Omental fat pad (tissue), 3 donors: ENCODE measurements at regions not wholly inside any gene's neighbourhood (a gene's known extent, or its start where the extent isn't known, plus 50 kb on each side); places are given as distances from the start of the nearest gene placed in this dataset.

Experiments used
- ATAC-seq: fragments of 150-250 bp; one replicate; pipeline ENCODE4 v1.9.1; 2016; ENCODE audit warnings: mild to moderate bottlenecking, moderate library complexity; ENCODE audit not compliant: low FRiP score
- DNase-seq: peaks from one replicate; pipeline ENCODE4 v3.0.0-alpha.2; 2019; ENCODE audit warnings: low spot score
- CTCF ChIP-seq, 3 donors: fragments of 450-650 bp; IDR thresholded peaks; one replicate each; pipeline ENCODE4 v1.5.1; 2016 to 2017; ENCODE audit warnings: antibody characterized with exemption in 3 of 3, mild to moderate bottlenecking in 3 of 3, moderate library complexity in 2 of 3

DNA sequence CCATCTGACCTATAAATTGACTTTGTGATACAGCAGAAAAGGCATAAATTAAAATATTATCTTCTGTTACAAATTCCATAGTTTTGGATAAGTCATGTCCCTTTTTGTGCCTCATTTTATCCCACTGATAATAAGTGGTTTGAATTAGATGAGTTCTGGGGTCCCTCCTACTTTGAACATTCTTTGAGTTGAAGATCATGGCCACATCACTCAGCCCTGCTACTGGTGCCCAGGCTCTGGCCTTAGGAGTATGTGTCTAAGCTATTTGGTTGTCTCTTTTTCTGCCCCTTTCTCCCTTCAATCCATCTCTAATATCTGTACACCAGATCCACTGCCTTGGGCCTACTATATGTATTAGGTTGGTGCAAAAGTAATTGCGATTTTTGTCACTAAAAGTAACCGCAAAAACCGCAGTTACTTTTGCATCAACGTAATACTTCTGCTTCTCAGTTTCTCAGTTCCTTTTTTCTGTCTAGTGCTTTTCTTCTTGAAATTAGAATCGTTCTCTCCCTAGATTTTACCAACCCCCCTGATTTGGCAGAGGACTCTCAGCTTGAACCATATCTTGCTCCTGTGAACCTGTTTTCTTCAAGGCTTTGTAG, 362.5 kb upstream of the TNP1 start:
- no peak for TF ChIP-seq CTCF (IDR thresholded peaks at IDR 0.05)
- DNase-seq: no peak
- ATAC-seq: no peak

- ATAC-seq (no peak), DNase-seq (no peak)
- no peak for TF ChIP-seq CTCF (IDR thresholded peaks at IDR 0.05)
Measured at GRCh38 chr2:217220228-217221013, 360.6 kb upstream of the TNP1 start.

DNA sequence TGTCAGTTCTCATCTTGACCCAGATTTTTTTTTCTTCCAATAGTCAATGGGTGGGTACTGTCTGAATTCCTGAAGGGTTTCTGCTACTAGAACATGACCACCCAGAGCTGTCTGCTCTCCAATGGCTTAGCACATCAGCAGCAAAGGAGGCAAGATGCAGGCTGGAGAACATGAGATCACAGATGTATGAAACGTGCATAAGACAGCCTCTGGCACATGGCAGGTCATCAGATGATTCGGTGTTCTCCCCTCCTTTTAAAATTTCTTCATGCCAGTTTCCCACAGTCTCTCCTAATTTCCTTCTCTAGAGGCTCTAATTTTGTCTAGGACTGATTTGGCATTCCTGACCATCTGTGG, 359.3 kb upstream of the TNP1 start:
- DNase-seq (no peak), ATAC-seq (no peak)
- no peak for TF ChIP-seq CTCF (IDR thresholded peaks at IDR 0.05)

- no peak for ATAC-seq
- no peak for DNase-seq
Measured at GRCh38 chr2:217218269-217219163, 358.7 kb upstream of the TNP1 start.

GRCh38 chr2:217216982-217217381, 357.1 kb upstream of the TNP1 start:
- ATAC-seq (no peak), DNase-seq (no peak)
- TF ChIP-seq CTCF (IDR thresholded peaks at IDR 0.05): no peak

More at GRCh38 chr2:217218269-217219163, 358.7 kb upstream of the TNP1 start:
- TF ChIP-seq CTCF (IDR thresholded peaks at IDR 0.05): no peak

- no peak for TF ChIP-seq CTCF (IDR thresholded peaks at IDR 0.05)
- DNase-seq (no peak), ATAC-seq (no peak)
Measured at GRCh38 chr2:217216316-217216715, 356.5 kb upstream of the TNP1 start.
